Keratinocyte (primary cell): ENCODE measurements at regions not wholly inside any gene's neighbourhood (a gene's known extent, or its start where the extent isn't known, plus 50 kb on each side); places are given as distances from the start of the nearest gene placed in this dataset.

Source experiments
- DNase-seq: peaks from one replicate; pipeline ENCODE4 v3.0.0-alpha.2; 2011; ENCODE audit warnings: low read depth, missing footprints, low spot score
- FAIRE-seq: peaks from 2 replicates; lab custom pipeline; 2011; peaks lifted over from hg19 to GRCh38; lab: Jason Lieb, UNC
- H2AFZ ChIP-seq: 2 replicates; pipeline ENCODE4 v1.6.0; 2012; ENCODE audit warnings: low read length, control low read depth, inconsistent platforms; ENCODE audit not compliant: control insufficient read depth
- H3K27ac ChIP-seq: 2 replicates; pipeline ENCODE4 v1.5.1; 2011; ENCODE audit warnings: low read length; ENCODE audit not compliant: control insufficient read depth, insufficient read depth
- H3K27me3 ChIP-seq: 3 replicates; pipeline ENCODE4 v1.6.0; 2011; ENCODE audit warnings: low read length; ENCODE audit not compliant: control insufficient read depth, insufficient read depth; ENCODE audit errors: extremely low read depth
- H3K36me3 ChIP-seq, 2 experiments: 2 replicates in 1 of 2; 3 replicates in 1 of 2; pipeline ENCODE4 v1.5.1; 2011; ENCODE audit warnings: low read length in 2 of 2, mild to moderate bottlenecking in 1 of 2; ENCODE audit not compliant: control insufficient read depth in 2 of 2, insufficient read depth in 2 of 2; ENCODE audit errors: extremely low read depth in 1 of 2
- H3K4me1 ChIP-seq: 3 replicates; pipeline ENCODE4 v1.5.1; 2011; ENCODE audit warnings: low read length; ENCODE audit not compliant: control insufficient read depth, insufficient read depth; ENCODE audit errors: extremely low read depth
- H3K4me2 ChIP-seq: 3 replicates; pipeline ENCODE4 v1.6.0; 2011; ENCODE audit warnings: low read depth, low read length; ENCODE audit not compliant: control insufficient read depth, insufficient read depth; ENCODE audit errors: extremely low read depth
- H3K4me3 ChIP-seq, 3 experiments: fragments of 200-600 bp in 1 of 3; sonication (generic) in 1 of 3; 2 replicates in 2 of 3; 3 replicates in 1 of 3; pipeline ENCODE4 v1.5.1; 2011 to 2016; ENCODE audit warnings: low read length in 3 of 3, mild to moderate bottlenecking in 3 of 3, control low read depth in 2 of 3, inconsistent platforms in 1 of 3, low read depth in 1 of 3, mixed read lengths in 1 of 3, mixed run types in 1 of 3, moderate library complexity in 1 of 3; ENCODE audit not compliant: control insufficient read depth in 2 of 3, insufficient read depth in 2 of 3; ENCODE audit errors: extremely low read depth in 1 of 3
- H3K79me2 ChIP-seq: 2 replicates; pipeline ENCODE4 v1.6.0; 2012; ENCODE audit warnings: low read length; ENCODE audit not compliant: control insufficient read depth, insufficient read depth
- H3K9ac ChIP-seq: 3 replicates; pipeline ENCODE4 v1.6.0; 2011; ENCODE audit warnings: low read length; ENCODE audit not compliant: control insufficient read depth, insufficient read depth; ENCODE audit errors: extremely low read depth
- H3K9me1 ChIP-seq: 3 replicates; pipeline ENCODE4 v1.6.0; 2011; ENCODE audit warnings: low read length; ENCODE audit not compliant: control insufficient read depth, insufficient read depth; ENCODE audit errors: extremely low read depth
- H3K9me3 ChIP-seq: 2 replicates; pipeline ENCODE4 v1.5.1; 2012; ENCODE audit warnings: low read depth, low read length; ENCODE audit not compliant: control insufficient read depth
- H4K20me1 ChIP-seq: 3 replicates; pipeline ENCODE4 v1.6.0; 2011; ENCODE audit warnings: low read length; ENCODE audit not compliant: control insufficient read depth, insufficient read depth; ENCODE audit errors: extremely low read depth
- EZH2 ChIP-seq: IDR thresholded peaks from one replicate; pipeline ENCODE4 v1.6.1; 2012; ENCODE audit warnings: inconsistent platforms, mild to moderate bottlenecking, low read length, moderate library complexity
- dilution Hi-C: fragments of 300-500 bp; cut with MboI; formaldehyde crosslinking; loops from one replicate; pipeline ENCODE4 v1.7.0; 2020; ENCODE audit warnings: low sequenced_read_pairs; ENCODE audit not compliant: extremely low pct_ligation_motif_present
- TF ChIP-seq, protein P1 (sequence below), 3 experiments: IDR thresholded peaks in 1 of 3; conservative IDR thresholded peaks in 1 of 3; optimal IDR thresholded peaks in 1 of 3; 2 replicates in 2 of 3; 3 replicates in 1 of 3; pipeline versions ENCODE3 to v1.5.1; 2011; ENCODE audit warnings: low read length in 3 of 3, mild to moderate bottlenecking in 3 of 3, moderate library complexity in 2 of 3, control low read depth in 1 of 3, inconsistent platforms in 1 of 3; ENCODE audit not compliant: insufficient read depth in 2 of 3; ENCODE audit errors: extremely low read depth in 1 of 3

DNA sequence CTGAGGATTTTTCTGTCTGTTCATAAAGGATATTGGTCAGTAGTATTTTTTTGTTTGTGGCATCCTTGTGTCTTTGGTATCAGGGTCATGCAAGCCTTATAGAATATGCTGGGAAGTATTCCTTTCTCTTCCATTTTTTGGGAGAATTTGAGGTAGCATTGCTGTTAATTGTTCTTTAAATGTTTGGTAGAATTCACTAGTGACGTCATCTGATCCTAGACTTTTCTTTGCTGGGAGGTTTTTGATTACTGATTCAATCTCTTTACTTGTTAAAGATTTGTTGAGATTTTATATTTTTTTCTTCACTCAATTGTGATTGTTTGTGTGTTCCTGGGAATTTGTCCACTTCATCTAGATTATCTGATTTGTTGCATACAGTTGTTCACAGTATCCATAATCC, 234.4 kb upstream of the ATP6AP2 start:
- Histone ChIP-seq H3K9me1 (no peaks in the 10 kb centered on the region), H3K4me2 (no peak overlapping the region), H3K79me2 (no peaks in the 10 kb centered on the region), H3K36me3 (no peaks in the 10 kb centered on the region), H3K9me3 (no peaks in the 10 kb centered on the region), H3K27ac (no peak overlapping the region), H3K4me3 (no peak overlapping the region), H3K9ac (no peak overlapping the region), H3K4me1 (no peaks in the 10 kb centered on the region), H2AFZ (no peak overlapping the region), H3K27me3 (no peaks in the 10 kb centered on the region), H4K20me1 (no peaks in the 10 kb centered on the region)
- dilution Hi-C loops = no loop called here
- TF ChIP-seq, protein P1, sequence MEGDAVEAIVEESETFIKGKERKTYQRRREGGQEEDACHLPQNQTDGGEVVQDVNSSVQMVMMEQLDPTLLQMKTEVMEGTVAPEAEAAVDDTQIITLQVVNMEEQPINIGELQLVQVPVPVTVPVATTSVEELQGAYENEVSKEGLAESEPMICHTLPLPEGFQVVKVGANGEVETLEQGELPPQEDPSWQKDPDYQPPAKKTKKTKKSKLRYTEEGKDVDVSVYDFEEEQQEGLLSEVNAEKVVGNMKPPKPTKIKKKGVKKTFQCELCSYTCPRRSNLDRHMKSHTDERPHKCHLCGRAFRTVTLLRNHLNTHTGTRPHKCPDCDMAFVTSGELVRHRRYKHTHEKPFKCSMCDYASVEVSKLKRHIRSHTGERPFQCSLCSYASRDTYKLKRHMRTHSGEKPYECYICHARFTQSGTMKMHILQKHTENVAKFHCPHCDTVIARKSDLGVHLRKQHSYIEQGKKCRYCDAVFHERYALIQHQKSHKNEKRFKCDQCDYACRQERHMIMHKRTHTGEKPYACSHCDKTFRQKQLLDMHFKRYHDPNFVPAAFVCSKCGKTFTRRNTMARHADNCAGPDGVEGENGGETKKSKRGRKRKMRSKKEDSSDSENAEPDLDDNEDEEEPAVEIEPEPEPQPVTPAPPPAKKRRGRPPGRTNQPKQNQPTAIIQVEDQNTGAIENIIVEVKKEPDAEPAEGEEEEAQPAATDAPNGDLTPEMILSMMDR (optimal IDR thresholded peaks at IDR 0.05 in 1 of 3, IDR thresholded peaks at IDR 0.05 in 1 of 3, conservative IDR thresholded peaks at IDR 0.05 in 1 of 3; ENCODE audit: extremely low read depth in 1 of 3, insufficient read depth in 2 of 3, low read length in 3 of 3) = no peak
- no peak for TF ChIP-seq EZH2
- DNase-seq = no peak
- no peak for FAIRE-seq

DNA sequence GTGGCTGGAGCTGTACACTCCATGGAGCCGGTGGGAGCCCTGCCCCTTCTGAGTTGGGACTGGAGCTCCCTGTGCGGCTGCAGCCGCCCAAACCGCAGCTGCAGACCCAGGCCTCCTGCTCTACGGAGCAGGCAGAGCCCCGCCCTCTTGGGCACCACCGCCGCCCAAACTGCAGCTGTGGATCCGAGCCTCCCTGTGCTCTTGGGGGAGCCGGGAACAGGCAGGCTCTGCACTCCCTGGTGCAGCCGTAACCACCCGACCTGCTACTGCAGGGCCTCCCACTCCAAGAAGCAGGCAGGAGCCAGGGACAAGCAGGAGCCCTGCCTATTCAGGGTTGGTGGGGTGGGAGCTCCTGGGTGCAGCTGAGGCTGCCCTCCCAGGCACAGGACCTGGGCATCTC, 237.5 kb upstream of the ATP6AP2 start:
- no peaks in the 10 kb centered on the region for H3K79me2 ChIP-seq
- H3K9me3 ChIP-seq = no peaks in the 10 kb centered on the region
- H3K4me1 ChIP-seq = no peaks in the 10 kb centered on the region
- H2AFZ ChIP-seq = no peak overlapping the region
- no peak for FAIRE-seq
- no peak overlapping the region for H3K27ac ChIP-seq
- H3K9ac ChIP-seq = no peak overlapping the region
- DNase-seq = no peak
- no peaks in the 10 kb centered on the region for H3K9me1 ChIP-seq
- no peaks in the 10 kb centered on the region for H3K27me3 ChIP-seq
- dilution Hi-C loops = no loop called here
- no peak overlapping the region for H3K4me2 ChIP-seq
- no peaks in the 10 kb centered on the region for H4K20me1 ChIP-seq
- TF ChIP-seq, protein P1 (optimal IDR thresholded peaks at IDR 0.05 in 1 of 3, IDR thresholded peaks at IDR 0.05 in 1 of 3, conservative IDR thresholded peaks at IDR 0.05 in 1 of 3; ENCODE audit: extremely low read depth in 1 of 3, insufficient read depth in 2 of 3, low read length in 3 of 3) = no peak
- no peak for TF ChIP-seq EZH2
- no peaks in the 10 kb centered on the region for H3K36me3 ChIP-seq
- no peak overlapping the region for H3K4me3 ChIP-seq
